ENCODE measurements at regions not wholly inside any gene's neighbourhood (a gene's known extent, or its start where the extent isn't known, plus 50 kb on each side); places are given as distances from the start of the nearest gene placed in this dataset.

- DNase-seq: no peak
Measured at GRCh38 chr21:39124681-39125251, 58.5 kb downstream of the PSMG1 start.

- DNase-seq: no peak
Measured at GRCh38 chr21:39123375-39123774, 59.9 kb downstream of the PSMG1 start.

GRCh38 chr21:39121600-39122355, 61.5 kb downstream of the PSMG1 start:
- DNase-seq: no peak

GRCh38 chr21:39120876-39121599, 62.2 kb downstream of the PSMG1 start:
- no peak for DNase-seq

- no peak for DNase-seq
Measured at GRCh38 chr21:39119891-39120290, 63.4 kb downstream of the PSMG1 start.

- no peak for DNase-seq
Measured at GRCh38 chr21:39118604-39119215, 64.5 kb downstream of the PSMG1 start.

GRCh38 chr21:39118061-39118460, 65.2 kb downstream of the PSMG1 start:
- DNase-seq: no peak

GRCh38 chr21:39117440-39117970, 65.7 kb downstream of the PSMG1 start:
- no peak for DNase-seq

- DNase-seq: no peak
Measured at GRCh38 chr21:39116761-39117439, 66.4 kb downstream of the PSMG1 start.

- DNase-seq: no peak
Measured at GRCh38 chr21:39115576-39116235, 67.5 kb downstream of the PSMG1 start.

- no peak for DNase-seq
Measured at GRCh38 chr21:39114871-39115575, 68.2 kb downstream of the PSMG1 start.

- DNase-seq: no peak
Measured at GRCh38 chr21:39111931-39112550, 71.2 kb downstream of the PSMG1 start.

GRCh38 chr21:39110431-39110830, 72.8 kb downstream of the PSMG1 start:
- DNase-seq: no peak

GRCh38 chr21:39109596-39110210, 73.5 kb downstream of the PSMG1 start:
- DNase-seq: no peak

GRCh38 chr21:39109163-39109530, 74.1 kb downstream of the PSMG1 start:
- no peak for DNase-seq

GRCh38 chr21:39108291-39109162, 74.7 kb downstream of the PSMG1 start:
- no peak for DNase-seq

GRCh38 chr21:39107739-39108138, 75.5 kb downstream of the PSMG1 start:
- DNase-seq: no peak

- DNase-seq: no peak
Measured at GRCh38 chr21:39106881-39107462, 76.3 kb downstream of the PSMG1 start.
